Fibroblast of lung (primary cell): ENCODE measurements at regions not wholly inside any gene's neighbourhood (a gene's known extent, or its start where the extent isn't known, plus 50 kb on each side); places are given as distances from the start of the nearest gene placed in this dataset.

Source experiments
- EZH2 ChIP-seq: IDR thresholded peaks from 2 replicates; pipeline ENCODE4 v1.5.1; 2012; ENCODE audit warnings: low read length, control low read depth, mild to moderate bottlenecking; ENCODE audit errors: missing control alignments
- TF ChIP-seq, protein P1 (sequence below), 2 donors: IDR thresholded peaks in 1 of 2; conservative IDR thresholded peaks in 1 of 2; 1 replicate in 1 of 2; 2 replicates in 1 of 2; pipeline ENCODE4 v1.5.1; 2011 to 2012; ENCODE audit warnings: low read length in 2 of 2, control low read depth in 1 of 2, inconsistent platforms in 1 of 2, low read depth in 1 of 2, mild to moderate bottlenecking in 1 of 2

DNA sequence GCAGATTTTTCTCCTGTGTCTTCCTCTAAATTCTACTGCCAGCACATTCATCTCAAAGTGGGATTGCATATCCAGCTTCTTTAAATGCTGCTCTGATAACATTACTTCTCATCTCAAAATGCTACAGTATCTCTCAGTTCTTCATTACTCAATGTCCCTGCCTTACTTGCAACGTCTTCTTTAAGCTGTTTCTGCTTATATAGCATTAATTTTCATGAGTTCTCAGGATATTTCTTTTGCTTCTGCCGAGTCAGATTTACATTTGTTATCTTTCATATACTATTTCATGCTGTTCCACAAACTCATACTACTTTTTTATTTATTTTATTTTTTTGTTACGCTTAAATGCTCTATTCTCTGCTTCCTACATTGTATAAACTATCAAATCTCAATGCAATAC, 1223.5 kb upstream of the FAM98A start:
- TF ChIP-seq, protein P1, sequence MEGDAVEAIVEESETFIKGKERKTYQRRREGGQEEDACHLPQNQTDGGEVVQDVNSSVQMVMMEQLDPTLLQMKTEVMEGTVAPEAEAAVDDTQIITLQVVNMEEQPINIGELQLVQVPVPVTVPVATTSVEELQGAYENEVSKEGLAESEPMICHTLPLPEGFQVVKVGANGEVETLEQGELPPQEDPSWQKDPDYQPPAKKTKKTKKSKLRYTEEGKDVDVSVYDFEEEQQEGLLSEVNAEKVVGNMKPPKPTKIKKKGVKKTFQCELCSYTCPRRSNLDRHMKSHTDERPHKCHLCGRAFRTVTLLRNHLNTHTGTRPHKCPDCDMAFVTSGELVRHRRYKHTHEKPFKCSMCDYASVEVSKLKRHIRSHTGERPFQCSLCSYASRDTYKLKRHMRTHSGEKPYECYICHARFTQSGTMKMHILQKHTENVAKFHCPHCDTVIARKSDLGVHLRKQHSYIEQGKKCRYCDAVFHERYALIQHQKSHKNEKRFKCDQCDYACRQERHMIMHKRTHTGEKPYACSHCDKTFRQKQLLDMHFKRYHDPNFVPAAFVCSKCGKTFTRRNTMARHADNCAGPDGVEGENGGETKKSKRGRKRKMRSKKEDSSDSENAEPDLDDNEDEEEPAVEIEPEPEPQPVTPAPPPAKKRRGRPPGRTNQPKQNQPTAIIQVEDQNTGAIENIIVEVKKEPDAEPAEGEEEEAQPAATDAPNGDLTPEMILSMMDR (conservative IDR thresholded peaks at IDR 0.05 in 1 of 2, IDR thresholded peaks at IDR 0.05 in 1 of 2; ENCODE audit: low read depth in 1 of 2, low read length in 2 of 2) = no peak
- no peak for TF ChIP-seq EZH2
